K562 (cell line): ENCODE measurements at regions not wholly inside any gene's neighbourhood (a gene's known extent, or its start where the extent isn't known, plus 50 kb on each side); places are given as distances from the start of the nearest gene placed in this dataset.

Experiments
- ATAC-seq: fragments of 200-7000 bp; cut with Tn5 transposase; 3 replicates; pipeline ENCODE4 v1.9.1; 2020; ENCODE audit warnings: moderate library complexity
- BruUV-seq: library from RNA; stranded (reverse); fragments of 400-500 nt; replicated peaks from 2 replicates; lab custom pipeline; 2021; lab: Mats Ljungman, UMichigan
- CTCF ChIA-PET: fragments of 300-600 bp; formaldehyde crosslinking; extraction: SDS; loops from one replicate; lab custom pipeline; 2021; ENCODE audit warnings: low intra/inter-chr PET ratio; lab: Yijun Ruan, JAX
- POLR2A ChIA-PET: fragments of 300-600, 350-650 bp; sonication (Branson Sonifier 250); formaldehyde crosslinking; extraction: SDS; loops from one replicate; lab custom pipeline; 2021; ENCODE audit warnings: antibody characterized with exemption, inconsistent platforms; lab: Yijun Ruan, JAX
- DNase-seq, 4 experiments: peaks; one replicate each; pipeline versions ENCODE4 v3.0.0 to v3.0.0-alpha.2; 2011 to 2018; ENCODE audit warnings: low spot score in 3 of 4, mixed read lengths in 3 of 4; ENCODE audit errors: extremely low read depth in 1 of 4
- FAIRE-seq: peaks from 2 replicates; lab custom pipeline; 2011; peaks lifted over from hg19 to GRCh38; lab: Jason Lieb, UNC
- H2AFZ ChIP-seq: 2 replicates; pipeline ENCODE4 v1.6.0; 2011; ENCODE audit warnings: low read depth, low read length, control low read depth, inconsistent platforms
- H3K27ac ChIP-seq: fragments of 200-600 bp; 3 replicates; pipeline ENCODE4 v1.8.0; 2011; ENCODE audit warnings: low read depth, mild to moderate bottlenecking, control low read depth, inconsistent platforms, low read length, moderate library complexity, mixed read lengths; ENCODE audit errors: extremely low read depth
- H3K27me3 ChIP-seq, 2 experiments: fragments of 300-600 bp in 1 of 2; 2 replicates in 1 of 2; 3 replicates in 1 of 2; pipeline versions ENCODE4 v1.6.0 to v1.8.0; 2011; ENCODE audit warnings: inconsistent platforms in 2 of 2, low read length in 2 of 2, mild to moderate bottlenecking in 1 of 2, mixed read lengths in 1 of 2, moderate library complexity in 1 of 2; ENCODE audit not compliant: control insufficient read depth in 2 of 2, insufficient read depth in 2 of 2
- H3K36me3 ChIP-seq: fragments of 300-600 bp; 3 replicates; pipeline ENCODE4 v1.8.0; 2011; ENCODE audit warnings: mild to moderate bottlenecking, low read length, inconsistent platforms; ENCODE audit not compliant: control insufficient read depth, insufficient read depth
- H3K4me1 ChIP-seq, 2 experiments: fragments of 200-600 bp in 1 of 2; replicated peaks in 1 of 2; 2 replicates in 1 of 2; 3 replicates in 1 of 2; pipeline versions ENCODE4 v1.5.1 to v1.8.0; 2011; ENCODE audit warnings: inconsistent platforms in 2 of 2, low read length in 2 of 2, mild to moderate bottlenecking in 1 of 2, mixed read lengths in 1 of 2, moderate library complexity in 1 of 2; ENCODE audit not compliant: control insufficient read depth in 2 of 2, insufficient read depth in 2 of 2
- H3K4me2 ChIP-seq: 2 replicates; pipeline ENCODE4 v1.6.1; 2011; ENCODE audit warnings: low read length, control low read depth, inconsistent platforms, mixed read lengths; ENCODE audit not compliant: insufficient read depth
- H3K4me3 ChIP-seq: fragments of 200-600 bp; sonication (generic), shearing (Covaris generic); 2 replicates; pipeline ENCODE4 v1.5.1; 2016; ENCODE audit warnings: control low read depth, inconsistent platforms
- H3K79me2 ChIP-seq: fragments of 200-600 bp; 3 replicates; pipeline ENCODE4 v1.8.0; 2011; ENCODE audit warnings: low read length, inconsistent platforms; ENCODE audit not compliant: control insufficient read depth, insufficient read depth
- H3K9ac ChIP-seq, 2 experiments: 2 replicates each; pipeline versions ENCODE4 v1.6.0 to v1.6.1; 2011; ENCODE audit warnings: low read depth in 2 of 2, low read length in 2 of 2, control low read depth in 1 of 2, inconsistent platforms in 1 of 2, mild to moderate bottlenecking in 1 of 2, mixed read lengths in 1 of 2; ENCODE audit not compliant: insufficient read depth in 1 of 2
- H3K9me1 ChIP-seq: one replicate; pipeline ENCODE4 v1.6.0; 2011; ENCODE audit warnings: inconsistent platforms, mild to moderate bottlenecking, low read length, moderate library complexity; ENCODE audit not compliant: control insufficient read depth, insufficient read depth
- H3K9me3 ChIP-seq: replicated peaks from 2 replicates; pipeline ENCODE4 v1.5.1; 2011; ENCODE audit warnings: low read depth, low read length, inconsistent platforms; ENCODE audit not compliant: control insufficient read depth, insufficient read depth
- H4K20me1 ChIP-seq: replicated peaks from 2 replicates; pipeline ENCODE4 v1.6.1; 2011; ENCODE audit warnings: low read length, inconsistent platforms, mixed read lengths; ENCODE audit not compliant: control insufficient read depth, insufficient read depth
- BCLAF1 ChIP-seq, 2 experiments: fragments of 450-650 bp in 1 of 2; IDR thresholded peaks; 2 replicates each; pipeline ENCODE4 v1.6.1; 2011 to 2017; ENCODE audit warnings: low read depth in 2 of 2, antibody characterized with exemption in 1 of 2, borderline replicate concordance in 1 of 2, low read length in 1 of 2, mild to moderate bottlenecking in 1 of 2, mixed read lengths in 1 of 2; ENCODE audit not compliant: control insufficient read depth in 1 of 2
- CBX2 ChIP-seq: fragments of 200-600 bp; sonication (generic); IDR thresholded peaks from one replicate; pipeline ENCODE4 v1.6.1; 2012; ENCODE audit warnings: mild to moderate bottlenecking, low read length, inconsistent platforms; ENCODE audit not compliant: insufficient read depth, poor library complexity, severe bottlenecking
- PHB ChIP-seq: fragments of 250-450 bp; sonication (Bioruptor Pico); IDR thresholded peaks from 2 replicates; pipeline ENCODE4 v1.5.0; 2021
- POLR2G ChIP-seq: fragments of 200-400 bp; formaldehyde crosslinking; IDR thresholded peaks from 2 replicates; pipeline ENCODE4 v1.6.1; 2017; ENCODE audit warnings: low read depth, mild to moderate bottlenecking, antibody characterized with exemption, low read length, moderate library complexity
- ZFP36 ChIP-seq: fragments of 150-350 bp; IDR thresholded peaks from 2 replicates; pipeline ENCODE4 v1.6.1; 2018; ENCODE audit warnings: low read length, low read depth; ENCODE audit not compliant: partially characterized antibody
- ZSCAN29 ChIP-seq: fragments of 450-650 bp; IDR thresholded peaks from 2 replicates; pipeline ENCODE4 v1.6.1; 2017
- WGBS: fragments of 100-300 bp; shearing (Covaris generic); methylation state at CpG from one replicate; pipeline ENCODE4 v1.1.6; 2016; ENCODE audit warnings: low coverage, mixed read lengths; ENCODE audit not compliant: insufficient coverage; ENCODE audit errors: missing lambda C conversion rate; 5-methylcytosine and 5-hydroxymethylcytosine counted together
- in situ Hi-C: fragments of 300-500 bp; cut with MboI; formaldehyde crosslinking; loops from 4 replicates; pipeline ENCODE4 v1.15.0; 2018; ENCODE audit warnings: inconsistent platforms, mixed read lengths
- intact Hi-C: fragments of 100-400 bp; cut with micrococcal nuclease; formaldehyde crosslinking; loops from 2 replicates; pipeline ENCODE4 v1.14.2; 2022

GRCh38 chr22:46065691-46066454 lies 84.5 kb upstream of the PPARA start (continued):
- TF ChIP-seq BCLAF1 (IDR thresholded peaks at IDR 0.05; ENCODE audit: borderline replicate concordance in 1 of 2, control insufficient read depth in 1 of 2, low read depth in 2 of 2, low read length in 1 of 2): no peak
- peak; percentile 51 for TF ChIP-seq CBX2
- no peak for TF ChIP-seq PHB

- TF ChIP-seq ZSCAN29 (no peak), POLR2G (no peak), ZFP36 (peak; percentile 2)
- no peak for ATAC-seq
- Histone ChIP-seq H3K9me1 (no peaks in the 10 kb centered on the region), H3K79me2 (no peaks in the 10 kb centered on the region), H3K4me2 (peak overlapping the region; percentile 43; the same call in 1 of the 2 replicates), H3K36me3 (no peaks in the 10 kb centered on the region), H3K27ac (peak overlapping the region; percentile 25; the same call in 1 of the 3 replicates), H3K27me3 (peaks cover 0 to 10% of the 10 kb centered on the region in 2 experiments; a peak in 3 of 5 replicates), H3K4me3 (no peak overlapping the region), H3K9ac (peak overlapping the region in 1 of 2 experiments; percentile 77; a peak in 2 of 4 replicates), H3K9me3 (no peaks in the 10 kb centered on the region), H3K4me1 (peaks cover 0 to 22% of the 10 kb centered on the region in 2 experiments; a peak in 3 of 5 replicates), H2AFZ (peak overlapping the region; percentile 86), H4K20me1 (no peaks in the 10 kb centered on the region)
- CTCF ChIA-PET: no interaction called here
- intact Hi-C loops (no loop called here), in situ Hi-C loops (no loop called here)
- POLR2A ChIA-PET: interaction anchor here (0.8 kb wide), 1 partner anchor 8 kb away, joined by 4 read pairs; no protein-coding TSS in a partner anchor
- BruUV-seq: no TSS peak
- 37% methylated on average over 11 of the region's 11 CpGs for WGBS
- no peak for DNase-seq
- no peak for FAIRE-seq
These were observed 83.6 kb upstream of the PPARA start for GRCh38 chr22:46066691-46067090.
